Natural killer cell (primary cell): ENCODE measurements at regions not wholly inside any gene's neighbourhood (a gene's known extent, or its start where the extent isn't known, plus 50 kb on each side); places are given as distances from the start of the nearest gene placed in this dataset.

Source experiments
- ATAC-seq, 3 donors: fragments of 150-1000 bp in 2 of 3; fragments of 200-7000 bp in 1 of 3; cut with Tn5 transposase; 1 replicate in 1 of 3; 2 replicates in 2 of 3; pipeline ENCODE4 v1.10.0; 2021; ENCODE audit warnings: mild to moderate bottlenecking in 2 of 3, moderate library complexity in 2 of 3
- DNase-seq, 2 donors: peaks; one replicate each; pipeline versions ENCODE4 v3.0.0 to v3.0.0-alpha.2; 2013 to 2021; ENCODE audit warnings: mixed read lengths in 1 of 2
- H3K27ac ChIP-seq: one replicate; pipeline ENCODE4 v1.5.1; 2013; ENCODE audit warnings: mild to moderate bottlenecking, low read length
- H3K27me3 ChIP-seq: one replicate; pipeline ENCODE4 v1.6.1; 2013; ENCODE audit warnings: low read length; ENCODE audit not compliant: control insufficient read depth, insufficient read depth
- H3K36me3 ChIP-seq: one replicate; pipeline ENCODE4 v1.6.1; 2013; ENCODE audit warnings: low read length; ENCODE audit not compliant: control insufficient read depth, insufficient read depth
- H3K4me1 ChIP-seq: one replicate; pipeline ENCODE4 v1.6.1; 2013; ENCODE audit warnings: low read length; ENCODE audit not compliant: control insufficient read depth, insufficient read depth
- H3K4me3 ChIP-seq: one replicate; pipeline ENCODE4 v1.5.1; 2013; ENCODE audit warnings: low read length
- H3K9me3 ChIP-seq: one replicate; pipeline ENCODE4 v1.6.1; 2013; ENCODE audit warnings: low read length; ENCODE audit not compliant: control insufficient read depth, insufficient read depth
- H3K27ac Mint-ChIP-seq, 2 donors: one replicate each; pipeline ENCODE4 v1.8.0; 2022; ENCODE audit warnings: mild to moderate bottlenecking in 2 of 2, mixed read lengths in 2 of 2, moderate library complexity in 1 of 2
- H3K27me3 Mint-ChIP-seq, 2 donors: one replicate each; pipeline ENCODE4 v1.8.0; 2022; ENCODE audit warnings: low read depth in 2 of 2, mixed read lengths in 2 of 2
- H3K36me3 Mint-ChIP-seq: one replicate; pipeline ENCODE4 v1.8.0; 2022; ENCODE audit warnings: mixed read lengths
- H3K4me1 Mint-ChIP-seq, 2 donors: one replicate each; pipeline ENCODE4 v1.8.0; 2022; ENCODE audit warnings: mixed read lengths in 2 of 2
- H3K4me3 Mint-ChIP-seq: one replicate; pipeline ENCODE4 v1.8.0; 2022; ENCODE audit warnings: mild to moderate bottlenecking, moderate library complexity, mixed read lengths
- H3K9me3 Mint-ChIP-seq, 2 donors: one replicate each; pipeline ENCODE4 v1.8.0; 2022; ENCODE audit warnings: mixed read lengths in 2 of 2
- WGBS: methylation state at CpG from one replicate; pipeline ENCODE4 v1.1.7; 2013; ENCODE audit warnings: missing lambda C conversion rate; ENCODE audit not compliant: insufficient coverage; 5-methylcytosine and 5-hydroxymethylcytosine counted together
- intact Hi-C: fragments of 100-400 bp; cut with micrococcal nuclease; formaldehyde crosslinking; loops from one replicate; pipeline ENCODE4 v1.14.2; 2022
- TF ChIP-seq, protein P1 (sequence below): fragments of 200-600 bp; IDR thresholded peaks from one replicate; pipeline ENCODE4 v1.8.0; 2022; ENCODE audit warnings: antibody characterized with exemption

GRCh38 chr15:29962407-29962806 is 120.3 kb upstream of the GOLGA8J start:
- DNase-seq (no peak), ATAC-seq (no peak)
- Histone ChIP-seq H3K27ac (no peak overlapping the region), H3K27me3 (peaks cover 6% of the 10 kb centered on the region), H3K4me1 (no peaks in the 10 kb centered on the region), H3K36me3 (no peaks in the 10 kb centered on the region), H3K9me3 (no peaks in the 10 kb centered on the region), H3K4me3 (no peak overlapping the region)
- Mint-ChIP-seq H3K27me3 (peaks cover 15 to 36% of the 10 kb centered on the region in 2 donors), H3K4me1 (peaks cover 0 to 5% of the 10 kb centered on the region in 2 donors), H3K4me3 (no peak overlapping the region), H3K27ac (no peak overlapping the region), H3K9me3 (no peaks in the 10 kb centered on the region), H3K36me3 (no peaks in the 10 kb centered on the region)
- intact Hi-C loops = no loop called here
- WGBS = 74% methylated on average over 1 of the region's 1 CpG
- TF ChIP-seq, protein P1, sequence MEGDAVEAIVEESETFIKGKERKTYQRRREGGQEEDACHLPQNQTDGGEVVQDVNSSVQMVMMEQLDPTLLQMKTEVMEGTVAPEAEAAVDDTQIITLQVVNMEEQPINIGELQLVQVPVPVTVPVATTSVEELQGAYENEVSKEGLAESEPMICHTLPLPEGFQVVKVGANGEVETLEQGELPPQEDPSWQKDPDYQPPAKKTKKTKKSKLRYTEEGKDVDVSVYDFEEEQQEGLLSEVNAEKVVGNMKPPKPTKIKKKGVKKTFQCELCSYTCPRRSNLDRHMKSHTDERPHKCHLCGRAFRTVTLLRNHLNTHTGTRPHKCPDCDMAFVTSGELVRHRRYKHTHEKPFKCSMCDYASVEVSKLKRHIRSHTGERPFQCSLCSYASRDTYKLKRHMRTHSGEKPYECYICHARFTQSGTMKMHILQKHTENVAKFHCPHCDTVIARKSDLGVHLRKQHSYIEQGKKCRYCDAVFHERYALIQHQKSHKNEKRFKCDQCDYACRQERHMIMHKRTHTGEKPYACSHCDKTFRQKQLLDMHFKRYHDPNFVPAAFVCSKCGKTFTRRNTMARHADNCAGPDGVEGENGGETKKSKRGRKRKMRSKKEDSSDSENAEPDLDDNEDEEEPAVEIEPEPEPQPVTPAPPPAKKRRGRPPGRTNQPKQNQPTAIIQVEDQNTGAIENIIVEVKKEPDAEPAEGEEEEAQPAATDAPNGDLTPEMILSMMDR = no peak

DNA sequence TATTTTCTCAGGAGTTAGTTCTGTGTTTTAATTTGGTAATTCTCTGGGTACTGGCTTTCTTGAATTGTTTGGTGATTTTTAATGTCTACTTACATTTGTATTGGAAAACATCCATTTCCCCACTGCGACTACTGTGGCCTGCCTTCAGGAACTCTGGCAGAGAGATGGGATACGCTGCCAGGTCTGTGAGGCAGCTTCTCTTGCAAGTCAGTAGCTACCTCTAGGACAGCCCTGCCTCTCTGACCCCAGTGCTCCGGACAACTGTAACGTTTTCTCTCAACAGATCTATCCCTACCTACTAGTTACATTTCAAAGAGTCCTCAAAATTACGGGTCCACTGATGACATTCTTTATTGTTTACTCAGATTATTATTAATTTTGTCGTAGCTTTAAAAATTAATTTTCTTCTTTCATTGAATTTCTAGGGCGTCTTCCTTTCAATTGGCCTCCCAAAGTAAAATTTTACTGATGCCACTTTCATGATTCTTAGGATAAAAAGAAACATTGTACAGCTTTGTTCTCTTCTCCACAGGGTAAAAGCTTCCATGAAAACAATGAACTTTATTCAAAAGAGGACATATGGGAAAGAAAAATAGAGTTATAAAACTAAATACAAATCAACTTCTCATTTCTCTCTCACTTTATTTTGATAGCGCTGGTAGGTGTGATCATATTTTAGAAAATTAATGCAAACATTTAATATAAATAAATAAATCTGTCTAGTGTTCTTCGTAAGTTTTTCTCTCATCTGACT is 123.2 kb upstream of the GOLGA8J start:
- 82% methylated on average over 7 of the region's 9 CpGs for WGBS
- intact Hi-C loops = no loop called here
- peaks cover 8 to 22% of the 10 kb centered on the region in 2 donors for H3K27me3 Mint-ChIP-seq

GRCh38 chr15:29952225-29952624 is 130.0 kb upstream of the TJP1 start:
- peaks cover 7% of the 10 kb centered on the region for H3K9me3 ChIP-seq
- DNase-seq = no peak
- H3K9me3 Mint-ChIP-seq = peaks cover 0 to 3% of the 10 kb centered on the region in 2 donors
- no peaks in the 10 kb centered on the region for H3K27me3 Mint-ChIP-seq
- H3K36me3 ChIP-seq = no peaks in the 10 kb centered on the region
- no peak overlapping the region for H3K4me3 Mint-ChIP-seq
- H3K36me3 Mint-ChIP-seq = no peaks in the 10 kb centered on the region
- H3K4me1 Mint-ChIP-seq = no peaks in the 10 kb centered on the region
- no peaks in the 10 kb centered on the region for H3K4me1 ChIP-seq
- H3K4me3 ChIP-seq = no peak overlapping the region
- ATAC-seq = no peak
- intact Hi-C loops = no loop called here
- no peak overlapping the region for H3K27ac ChIP-seq
- H3K27ac Mint-ChIP-seq = no peak overlapping the region
- TF ChIP-seq, protein P1 = no peak
- WGBS = 100% methylated on average over 1 of the region's 1 CpG
- H3K27me3 ChIP-seq = no peaks in the 10 kb centered on the region

More for the DNA sequence above, 123.2 kb upstream of the GOLGA8J start:
- H3K27ac Mint-ChIP-seq = no peak overlapping the region
- H3K36me3 Mint-ChIP-seq = no peaks in the 10 kb centered on the region
- H3K9me3 ChIP-seq = no peaks in the 10 kb centered on the region
- no peak overlapping the region for H3K27ac ChIP-seq
- DNase-seq (no peak), ATAC-seq (no peak)
- no peaks in the 10 kb centered on the region for H3K27me3 ChIP-seq
- H3K9me3 Mint-ChIP-seq = no peaks in the 10 kb centered on the region
- peaks cover 0 to 5% of the 10 kb centered on the region in 2 donors for H3K4me1 Mint-ChIP-seq
- TF ChIP-seq, protein P1 = no peak
- no peaks in the 10 kb centered on the region for H3K4me1 ChIP-seq
- no peak overlapping the region for H3K4me3 ChIP-seq
- H3K36me3 ChIP-seq = no peaks in the 10 kb centered on the region
- no peak overlapping the region for H3K4me3 Mint-ChIP-seq
